ENCODE measurements at regions not wholly inside any gene's neighbourhood (a gene's known extent, or its start where the extent isn't known, plus 50 kb on each side); places are given as distances from the start of the nearest gene placed in this dataset.
A peak's percentile ranks its signal among the peaks of the same experiment; 100 is the strongest.

GRCh38 chr2:89767572-89768435 is 1076.3 kb downstream of the RPIA start:
- H3K36me3 Mint-ChIP-seq, result peaks cover 0 to 3% of the 10 kb centered on the region in 2 donors
- no peaks in the 10 kb centered on the region for H3K36me3 ChIP-seq (replicated peaks in 1 of 2; ENCODE audit: control insufficient read depth in 1 of 2, insufficient read depth in 2 of 2, low read length in 2 of 2)
- H3K9me3 ChIP-seq (replicated peaks in 1 of 2; ENCODE audit: control insufficient read depth in 1 of 2, insufficient read depth in 1 of 2, low read length in 2 of 2), result peaks cover 28 to 33% of the 10 kb centered on the region in 2 donors

DNA sequence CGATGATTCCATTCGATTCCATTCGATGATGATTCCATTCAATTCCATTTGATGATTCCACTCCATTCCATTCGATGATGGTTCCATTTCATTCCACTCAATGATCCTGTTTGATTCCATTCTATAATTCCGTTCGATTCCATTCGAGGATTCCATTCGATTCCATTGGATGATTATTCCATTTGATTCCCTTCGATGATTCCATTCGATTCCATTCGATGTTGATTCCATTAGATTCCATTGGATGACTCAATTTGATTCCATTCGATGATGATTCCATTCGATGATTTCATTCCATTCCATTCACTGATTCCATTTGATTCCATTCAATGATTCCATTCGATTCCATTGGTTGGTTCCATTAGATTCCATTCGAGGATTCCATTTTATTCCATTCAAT is 1084.4 kb downstream of the RPIA start:
- Mint-ChIP-seq H3K4me1 (no peaks in the 10 kb centered on the region), H3K36me3 (no peaks in the 10 kb centered on the region), H3K27ac (no peak overlapping the region), H3K4me3 (no peak overlapping the region), H3K27me3 (ENCODE audit: low read depth in 3 of 3) (peaks cover 2 to 7% (median 2%) of the 10 kb centered on the region in 3 donors), H3K9me3 (peaks cover 15 to 73% (median 62%) of the 10 kb centered on the region in 7 donors)
- intact Hi-C loops (cut with micrococcal nuclease), result no loop called here
- DNase-seq, result no peak
- Histone ChIP-seq H2AFZ (ENCODE audit: insufficient read depth, low read depth, low read length, poor library complexity, severe bottlenecking) (no peak overlapping the region), H3K27me3 (ENCODE audit: control insufficient read depth in 2 of 2, insufficient read depth in 2 of 2, low read length in 2 of 2) (no peaks in the 10 kb centered on the region), H3K4me2 (replicated peaks; ENCODE audit: extremely low read depth, low read length, poor library complexity, severe bottlenecking) (no peak overlapping the region), H3K27ac (ENCODE audit: low read depth in 1 of 2, low read length in 2 of 2) (no peak overlapping the region), H3K36me3 (replicated peaks in 1 of 2; ENCODE audit: control insufficient read depth in 1 of 2, insufficient read depth in 2 of 2, low read length in 2 of 2) (no peaks in the 10 kb centered on the region), H3K4me3 (replicated peaks in 1 of 3; ENCODE audit: low read depth in 2 of 3, low read length in 3 of 3) (no peak overlapping the region), H3K4me1 (ENCODE audit: control insufficient read depth in 1 of 2, insufficient read depth in 2 of 2, low read length in 2 of 2) (no peaks in the 10 kb centered on the region), H4K20me1 (ENCODE audit: insufficient read depth, low read length) (no peaks in the 10 kb centered on the region), H3K79me2 (ENCODE audit: insufficient read depth, low read length) (no peaks in the 10 kb centered on the region), H3K9me3 (replicated peaks in 1 of 2; ENCODE audit: control insufficient read depth in 1 of 2, insufficient read depth in 1 of 2, low read length in 2 of 2) (peaks cover 62 to 85% of the 10 kb centered on the region in 2 donors), H3K9ac (ENCODE audit: insufficient read depth, low read length, poor library complexity, severe bottlenecking) (no peak overlapping the region)
- TF ChIP-seq, protein P1, sequence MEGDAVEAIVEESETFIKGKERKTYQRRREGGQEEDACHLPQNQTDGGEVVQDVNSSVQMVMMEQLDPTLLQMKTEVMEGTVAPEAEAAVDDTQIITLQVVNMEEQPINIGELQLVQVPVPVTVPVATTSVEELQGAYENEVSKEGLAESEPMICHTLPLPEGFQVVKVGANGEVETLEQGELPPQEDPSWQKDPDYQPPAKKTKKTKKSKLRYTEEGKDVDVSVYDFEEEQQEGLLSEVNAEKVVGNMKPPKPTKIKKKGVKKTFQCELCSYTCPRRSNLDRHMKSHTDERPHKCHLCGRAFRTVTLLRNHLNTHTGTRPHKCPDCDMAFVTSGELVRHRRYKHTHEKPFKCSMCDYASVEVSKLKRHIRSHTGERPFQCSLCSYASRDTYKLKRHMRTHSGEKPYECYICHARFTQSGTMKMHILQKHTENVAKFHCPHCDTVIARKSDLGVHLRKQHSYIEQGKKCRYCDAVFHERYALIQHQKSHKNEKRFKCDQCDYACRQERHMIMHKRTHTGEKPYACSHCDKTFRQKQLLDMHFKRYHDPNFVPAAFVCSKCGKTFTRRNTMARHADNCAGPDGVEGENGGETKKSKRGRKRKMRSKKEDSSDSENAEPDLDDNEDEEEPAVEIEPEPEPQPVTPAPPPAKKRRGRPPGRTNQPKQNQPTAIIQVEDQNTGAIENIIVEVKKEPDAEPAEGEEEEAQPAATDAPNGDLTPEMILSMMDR (IDR thresholded peaks at IDR 0.05), result no peak
- 89% methylated on average over 15 of the region's 15 CpGs for WGBS (ENCODE audit: insufficient coverage)

More at GRCh38 chr2:89767572-89768435, 1076.3 kb downstream of the RPIA start:
- no peak overlapping the region for H3K4me2 ChIP-seq (replicated peaks; ENCODE audit: extremely low read depth, low read length, poor library complexity, severe bottlenecking)
- no peak overlapping the region for H2AFZ ChIP-seq (ENCODE audit: insufficient read depth, low read depth, low read length, poor library complexity, severe bottlenecking)
- H3K27ac Mint-ChIP-seq, result no peak overlapping the region
- no peak overlapping the region for H3K4me3 ChIP-seq (replicated peaks in 1 of 3; ENCODE audit: low read depth in 2 of 3, low read length in 3 of 3)
- H3K9me3 Mint-ChIP-seq, result peaks cover 23 to 47% (median 34%) of the 10 kb centered on the region in 7 donors
- H3K9ac ChIP-seq (ENCODE audit: insufficient read depth, low read length, poor library complexity, severe bottlenecking), result no peak overlapping the region
- peak overlapping the region in 1 of 2 donors; percentile 78 for H3K4me3 Mint-ChIP-seq
- H3K79me2 ChIP-seq (ENCODE audit: insufficient read depth, low read length), result no peaks in the 10 kb centered on the region
- H3K27ac ChIP-seq (ENCODE audit: low read depth in 1 of 2, low read length in 2 of 2), result no peak overlapping the region
- intact Hi-C loops (cut with micrococcal nuclease), result no loop called here
- H4K20me1 ChIP-seq (ENCODE audit: insufficient read depth, low read length), result no peaks in the 10 kb centered on the region
- no peaks in the 10 kb centered on the region for H3K4me1 Mint-ChIP-seq
- peaks cover 8 to 37% of the 10 kb centered on the region in 2 donors for H3K27me3 ChIP-seq (ENCODE audit: control insufficient read depth in 2 of 2, insufficient read depth in 2 of 2, low read length in 2 of 2)
- H3K4me1 ChIP-seq (ENCODE audit: control insufficient read depth in 1 of 2, insufficient read depth in 2 of 2, low read length in 2 of 2), result no peaks in the 10 kb centered on the region
- H3K27me3 Mint-ChIP-seq (ENCODE audit: low read depth in 3 of 3), result peaks cover 34 to 42% (median 39%) of the 10 kb centered on the region in 3 donors
- TF ChIP-seq, protein P1 (IDR thresholded peaks at IDR 0.05), result no peak
- no peak for DNase-seq
- 14% methylated on average over 60 of the region's 60 CpGs for WGBS (ENCODE audit: insufficient coverage)

Measured in CD14-positive monocyte (primary cell).